Peyer's patch (tissue), 4 donors: ENCODE measurements at regions not wholly inside any gene's neighbourhood (a gene's known extent, or its start where the extent isn't known, plus 50 kb on each side); places are given as distances from the start of the nearest gene placed in this dataset.

Experiments used
- POLR2A ChIP-seq, 2 donors: fragments of 450-650 bp; IDR thresholded peaks; one replicate each; pipeline ENCODE4 v1.5.1; 2017; ENCODE audit warnings: antibody characterized with exemption in 2 of 2, mild to moderate bottlenecking in 2 of 2, moderate library complexity in 2 of 2
- TF ChIP-seq, protein P1 (sequence below), 6 experiments: fragments of 450-650 bp in 4 of 6; fragments of 200-600 bp in 2 of 6; sonication (generic) in 1 of 6; IDR thresholded peaks; one replicate each; pipeline ENCODE4 v1.5.1; 2017 to 2019; ENCODE audit warnings: antibody characterized with exemption in 6 of 6, mild to moderate bottlenecking in 3 of 6, moderate library complexity in 1 of 6

DNA sequence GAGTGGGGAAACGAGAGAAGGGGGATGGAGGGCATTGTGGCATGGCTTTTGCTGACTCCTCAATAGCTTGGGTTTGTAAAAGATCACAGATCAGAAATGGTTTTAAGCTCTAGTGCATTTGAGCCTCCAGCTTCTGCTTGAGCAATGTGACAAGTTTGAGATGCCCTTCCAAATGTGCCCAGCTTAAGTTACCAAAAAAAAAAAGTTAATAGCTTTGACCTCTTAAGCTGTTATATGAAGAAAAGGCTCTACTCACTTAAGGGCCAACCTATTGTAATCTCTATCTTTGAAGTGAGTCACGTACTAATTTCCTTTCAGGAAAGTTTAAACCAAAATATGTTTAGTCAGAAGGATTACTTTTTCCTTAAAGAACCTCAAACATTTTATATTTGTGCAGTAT lies 428.8 kb upstream of the ACTBL2 start:
- no peak for TF ChIP-seq POLR2A (IDR thresholded peaks at IDR 0.05)
- TF ChIP-seq, protein P1, sequence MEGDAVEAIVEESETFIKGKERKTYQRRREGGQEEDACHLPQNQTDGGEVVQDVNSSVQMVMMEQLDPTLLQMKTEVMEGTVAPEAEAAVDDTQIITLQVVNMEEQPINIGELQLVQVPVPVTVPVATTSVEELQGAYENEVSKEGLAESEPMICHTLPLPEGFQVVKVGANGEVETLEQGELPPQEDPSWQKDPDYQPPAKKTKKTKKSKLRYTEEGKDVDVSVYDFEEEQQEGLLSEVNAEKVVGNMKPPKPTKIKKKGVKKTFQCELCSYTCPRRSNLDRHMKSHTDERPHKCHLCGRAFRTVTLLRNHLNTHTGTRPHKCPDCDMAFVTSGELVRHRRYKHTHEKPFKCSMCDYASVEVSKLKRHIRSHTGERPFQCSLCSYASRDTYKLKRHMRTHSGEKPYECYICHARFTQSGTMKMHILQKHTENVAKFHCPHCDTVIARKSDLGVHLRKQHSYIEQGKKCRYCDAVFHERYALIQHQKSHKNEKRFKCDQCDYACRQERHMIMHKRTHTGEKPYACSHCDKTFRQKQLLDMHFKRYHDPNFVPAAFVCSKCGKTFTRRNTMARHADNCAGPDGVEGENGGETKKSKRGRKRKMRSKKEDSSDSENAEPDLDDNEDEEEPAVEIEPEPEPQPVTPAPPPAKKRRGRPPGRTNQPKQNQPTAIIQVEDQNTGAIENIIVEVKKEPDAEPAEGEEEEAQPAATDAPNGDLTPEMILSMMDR (IDR thresholded peaks at IDR 0.05), result no peak
